Psoas muscle (tissue), 7 donors: ENCODE measurements at regions not wholly inside any gene's neighbourhood (a gene's known extent, or its start where the extent isn't known, plus 50 kb on each side); places are given as distances from the start of the nearest gene placed in this dataset.

Experiments used
- ATAC-seq, 4 donors: fragments of 200-7000 bp; cut with Tn5 transposase; one replicate each; pipeline ENCODE4 v1.9.1; 2020; ENCODE audit warnings: moderate library complexity in 3 of 4, mild to moderate bottlenecking in 2 of 4
- DNase-seq, 2 donors: peaks; one replicate each; pipeline ENCODE4 v3.0.0-alpha.2; 2020
- H3K27ac ChIP-seq: fragments of 200-600 bp; one replicate; pipeline ENCODE4 v1.8.0; 2022
- H3K27me3 ChIP-seq, 3 donors: fragments of 200-600 bp in 1 of 3; one replicate each; pipeline versions ENCODE4 v1.6.1 to v1.8.0; 2013 to 2022; ENCODE audit warnings: low read length in 2 of 3, mild to moderate bottlenecking in 2 of 3, moderate library complexity in 1 of 3; ENCODE audit not compliant: insufficient read depth in 3 of 3
- H3K36me3 ChIP-seq, 2 donors: fragments of 200-600 bp in 1 of 2; one replicate each; pipeline versions ENCODE4 v1.6.1 to v1.8.0; 2013 to 2022; ENCODE audit warnings: low read depth in 1 of 2, mild to moderate bottlenecking in 1 of 2, moderate library complexity in 1 of 2; ENCODE audit not compliant: insufficient read depth in 1 of 2
- H3K4me1 ChIP-seq: fragments of 200-600 bp; one replicate; pipeline ENCODE4 v1.8.0; 2022
- H3K4me3 ChIP-seq: fragments of 200-600 bp; one replicate; pipeline ENCODE4 v1.8.0; 2022; ENCODE audit warnings: mild to moderate bottlenecking
- H3K9me3 ChIP-seq: fragments of 200-600 bp; one replicate; pipeline ENCODE4 v1.8.0; 2022
- WGBS, 3 donors: extraction: QIAGEN DNeasy Blood & Tissue Kit; methylation state at CpG; one replicate each; pipeline versions ENCODE4 v1.1.6 to v1.1.7; 2013; 5-methylcytosine and 5-hydroxymethylcytosine counted together
- intact Hi-C, 2 donors: fragments of 100-400 bp; cut with DNase I; formaldehyde crosslinking; loops; one replicate each; pipeline versions ENCODE4 v1.11.0 to v1.14.2; 2022
- TF ChIP-seq, protein P1 (sequence below): fragments of 200-600 bp; IDR thresholded peaks from one replicate; pipeline ENCODE4 v1.8.0; 2022; ENCODE audit warnings: antibody characterized with exemption
- donor health status: healthy with polysubstance abuse.
- donor health status: DM: no; HTN: no; CAD: no; lungs with moderate emphysema.
- donor health status: Bipolar disorder and iron deficiency.
- donor health status: healthy.
- donor health status: DM: yes; HTN: yes; CAD: no.
- donor health status: DM: no; HTN: no; CAD: no.
- donor health status: DM: yes; HTN: yes; CAD: no.

DNA sequence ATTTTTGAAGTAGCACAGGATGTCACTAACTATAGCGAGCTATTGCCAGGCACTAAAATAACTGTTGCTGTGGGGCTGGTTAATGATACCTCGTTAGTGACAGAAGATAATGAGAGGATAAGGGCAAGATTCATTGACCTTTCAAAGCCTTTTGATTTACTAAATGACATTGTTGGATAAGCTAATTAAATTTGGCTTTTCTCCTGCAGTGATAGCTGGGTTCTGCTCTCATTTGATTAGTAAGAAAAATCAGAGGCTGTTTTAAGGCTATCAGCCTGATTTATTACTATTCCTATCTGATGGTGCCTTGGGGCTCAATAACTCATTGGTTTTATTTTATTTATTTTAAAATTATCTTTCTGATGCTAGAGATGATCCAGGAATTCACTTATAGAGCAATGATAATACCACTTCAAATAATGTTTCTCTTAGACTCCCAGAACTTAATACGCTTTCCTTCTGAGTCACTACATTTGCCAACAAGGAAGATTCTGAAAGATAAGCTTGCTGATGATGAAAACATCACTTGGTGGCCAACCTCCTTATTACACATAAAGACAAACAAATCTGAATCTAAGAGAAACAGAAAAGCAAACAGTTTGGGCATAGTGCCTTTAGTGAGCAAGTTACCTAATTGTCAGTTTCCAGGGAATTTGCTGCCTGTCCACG, 501.3 kb upstream of the ARGLU1 start:
- TF ChIP-seq, protein P1, sequence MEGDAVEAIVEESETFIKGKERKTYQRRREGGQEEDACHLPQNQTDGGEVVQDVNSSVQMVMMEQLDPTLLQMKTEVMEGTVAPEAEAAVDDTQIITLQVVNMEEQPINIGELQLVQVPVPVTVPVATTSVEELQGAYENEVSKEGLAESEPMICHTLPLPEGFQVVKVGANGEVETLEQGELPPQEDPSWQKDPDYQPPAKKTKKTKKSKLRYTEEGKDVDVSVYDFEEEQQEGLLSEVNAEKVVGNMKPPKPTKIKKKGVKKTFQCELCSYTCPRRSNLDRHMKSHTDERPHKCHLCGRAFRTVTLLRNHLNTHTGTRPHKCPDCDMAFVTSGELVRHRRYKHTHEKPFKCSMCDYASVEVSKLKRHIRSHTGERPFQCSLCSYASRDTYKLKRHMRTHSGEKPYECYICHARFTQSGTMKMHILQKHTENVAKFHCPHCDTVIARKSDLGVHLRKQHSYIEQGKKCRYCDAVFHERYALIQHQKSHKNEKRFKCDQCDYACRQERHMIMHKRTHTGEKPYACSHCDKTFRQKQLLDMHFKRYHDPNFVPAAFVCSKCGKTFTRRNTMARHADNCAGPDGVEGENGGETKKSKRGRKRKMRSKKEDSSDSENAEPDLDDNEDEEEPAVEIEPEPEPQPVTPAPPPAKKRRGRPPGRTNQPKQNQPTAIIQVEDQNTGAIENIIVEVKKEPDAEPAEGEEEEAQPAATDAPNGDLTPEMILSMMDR, result no peak
- intact Hi-C loops, result no loop called here
- 60 to 68% (median 66%) methylated on average over 4 of the region's 4 CpGs for WGBS, 3 donors

GRCh38 chr13:107067381-107067780, 499.4 kb upstream of the ARGLU1 start:
- Histone ChIP-seq H3K36me3 (no peaks in the 10 kb centered on the region), H3K4me3 (no peak overlapping the region), H3K4me1 (no peaks in the 10 kb centered on the region), H3K27ac (no peak overlapping the region), H3K27me3 (no peaks in the 10 kb centered on the region), H3K9me3 (no peaks in the 10 kb centered on the region)
- WGBS, 3 donors, result 88 to 95% (median 89%) methylated on average over 4 of the region's 4 CpGs
- ATAC-seq (no peak), DNase-seq (no peak)
- TF ChIP-seq, protein P1, result no peak
- intact Hi-C loops, result no loop called here

More for the DNA sequence above, 501.3 kb upstream of the ARGLU1 start:
- no peak for DNase-seq
- no peaks in the 10 kb centered on the region for H3K4me1 ChIP-seq
- H3K27ac ChIP-seq, result no peak overlapping the region
- ATAC-seq, result no peak
- no peaks in the 10 kb centered on the region for H3K27me3 ChIP-seq
- no peak overlapping the region for H3K4me3 ChIP-seq
- H3K36me3 ChIP-seq, result no peaks in the 10 kb centered on the region
- no peaks in the 10 kb centered on the region for H3K9me3 ChIP-seq

DNA sequence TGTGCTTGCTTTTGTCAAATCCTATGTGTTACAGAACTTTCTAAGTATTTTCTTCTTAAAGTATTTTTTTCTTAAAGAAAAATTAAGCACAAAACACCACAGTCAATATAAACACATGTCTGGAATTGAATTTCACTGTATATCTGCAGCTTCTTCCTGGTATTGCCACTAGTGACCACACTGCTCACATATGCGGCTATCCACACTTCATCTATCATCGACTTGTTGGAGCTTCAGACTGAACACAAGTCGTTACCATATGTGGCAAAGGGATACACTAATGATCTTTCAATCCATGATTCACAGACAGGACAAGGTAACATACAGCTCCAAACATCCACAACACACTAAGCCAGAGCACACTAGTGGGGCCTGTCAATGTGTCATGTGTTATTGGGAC, 498.4 kb upstream of the ARGLU1 start:
- WGBS, 3 donors, result 78 to 83% (median 79%) methylated on average over 3 of the region's 3 CpGs
- no peaks in the 10 kb centered on the region for H3K27me3 ChIP-seq
- H3K27ac ChIP-seq, result no peak overlapping the region
- no peaks in the 10 kb centered on the region for H3K4me1 ChIP-seq
- H3K36me3 ChIP-seq, result no peaks in the 10 kb centered on the region
- TF ChIP-seq, protein P1, result no peak
- H3K9me3 ChIP-seq, result no peaks in the 10 kb centered on the region
- ATAC-seq, result no peak
- intact Hi-C loops, result no loop called here
- DNase-seq, result no peak
- H3K4me3 ChIP-seq, result no peak overlapping the region

DNA sequence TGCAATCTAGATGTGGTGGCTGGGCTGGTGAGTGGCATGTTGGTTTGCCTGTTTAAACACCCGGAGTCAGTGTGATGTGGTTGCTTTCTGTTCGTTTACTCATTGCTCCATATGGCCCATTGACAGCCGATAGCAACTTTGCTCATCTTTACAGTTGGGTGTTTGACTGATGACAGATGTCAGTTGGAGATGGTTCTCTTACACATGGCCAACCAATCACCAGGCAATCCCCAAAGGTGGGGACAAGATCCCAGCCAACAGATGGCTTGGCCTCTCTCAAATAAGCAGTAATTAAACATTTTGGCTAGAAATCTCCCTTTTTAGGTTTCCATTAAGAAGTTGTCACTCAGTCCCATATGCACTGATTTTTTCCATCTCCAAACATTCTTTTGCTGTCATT, 497.1 kb upstream of the ARGLU1 start:
- Histone ChIP-seq H3K27ac (no peak overlapping the region), H3K4me1 (no peaks in the 10 kb centered on the region), H3K27me3 (no peaks in the 10 kb centered on the region), H3K4me3 (no peak overlapping the region), H3K36me3 (no peaks in the 10 kb centered on the region), H3K9me3 (no peaks in the 10 kb centered on the region)
- ATAC-seq (no peak), DNase-seq (no peak)
- intact Hi-C loops, result no loop called here
- TF ChIP-seq, protein P1, result no peak
- WGBS, 3 donors, result 87 to 93% (median 88%) methylated on average over 3 of the region's 3 CpGs
